HG02759 (cell line): ENCODE measurements at regions not wholly inside any gene's neighbourhood (a gene's known extent, or its start where the extent isn't known, plus 50 kb on each side); places are given as distances from the start of the nearest gene placed in this dataset.

Experiments
- ATAC-seq: cut with Tn5 transposase; IDR thresholded peaks from one replicate; pipeline ENCODE4 v1.9.1; 2021; ENCODE audit warnings: mild to moderate bottlenecking, moderate library complexity; ENCODE audit not compliant: unreplicated experiment

DNA sequence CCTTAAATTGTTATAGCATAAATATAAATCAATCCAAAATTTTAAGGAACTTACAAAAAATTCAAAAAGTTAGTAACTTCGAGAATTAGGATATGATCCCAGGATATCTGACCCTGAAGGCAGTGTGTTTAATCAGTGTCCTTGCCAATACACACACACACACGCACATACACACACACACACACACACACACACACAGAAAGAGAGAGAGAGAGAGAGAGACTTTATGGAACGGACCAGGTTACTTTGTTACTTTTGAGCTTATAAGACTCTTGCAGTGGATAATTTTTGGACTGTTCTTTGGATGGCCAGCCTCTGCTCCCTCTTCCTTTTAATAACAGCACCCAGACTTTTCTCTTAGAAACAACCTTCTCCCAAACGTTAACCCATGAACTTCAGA lies 322.9 kb downstream of the NFIB start:
- ATAC-seq, result no peak

DNA sequence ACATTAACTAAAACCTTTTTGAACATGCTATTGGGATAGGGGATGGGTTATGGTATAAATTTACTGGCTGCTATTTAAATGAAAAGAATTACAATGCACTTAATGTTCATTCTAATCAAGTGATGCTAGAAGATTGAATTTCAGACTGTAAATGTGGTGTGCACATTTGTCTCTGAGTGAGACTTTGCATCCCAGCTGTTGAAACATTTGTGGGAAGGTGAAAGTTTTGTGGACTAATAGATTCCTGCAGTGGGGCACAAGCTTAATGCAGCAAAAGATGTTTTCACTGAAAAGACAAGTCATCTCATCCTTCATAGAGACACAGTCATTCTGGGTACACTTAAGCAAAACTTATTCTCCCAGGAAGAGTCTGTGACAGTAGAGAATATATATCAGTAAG lies 323.6 kb downstream of the NFIB start:
- no peak for ATAC-seq

DNA sequence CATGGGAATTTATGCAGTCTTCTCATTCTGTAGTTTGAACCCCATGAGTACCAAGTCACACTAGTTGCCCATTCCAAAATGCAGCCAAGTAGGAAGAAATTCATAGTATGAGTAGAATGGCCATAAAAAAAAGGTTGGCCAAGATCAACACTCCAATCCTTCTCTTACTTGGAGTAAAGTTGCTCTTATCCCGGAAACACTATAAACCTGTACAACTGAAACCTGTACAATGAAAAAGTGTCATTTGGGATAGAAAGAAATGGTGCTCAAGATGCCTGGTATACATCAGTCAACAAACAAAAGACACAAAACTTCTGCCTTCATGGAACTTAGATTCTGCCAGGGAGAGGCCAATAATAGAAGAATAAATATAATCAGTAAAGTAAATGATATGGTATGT lies 325.0 kb downstream of the NFIB start:
- no peak for ATAC-seq

DNA sequence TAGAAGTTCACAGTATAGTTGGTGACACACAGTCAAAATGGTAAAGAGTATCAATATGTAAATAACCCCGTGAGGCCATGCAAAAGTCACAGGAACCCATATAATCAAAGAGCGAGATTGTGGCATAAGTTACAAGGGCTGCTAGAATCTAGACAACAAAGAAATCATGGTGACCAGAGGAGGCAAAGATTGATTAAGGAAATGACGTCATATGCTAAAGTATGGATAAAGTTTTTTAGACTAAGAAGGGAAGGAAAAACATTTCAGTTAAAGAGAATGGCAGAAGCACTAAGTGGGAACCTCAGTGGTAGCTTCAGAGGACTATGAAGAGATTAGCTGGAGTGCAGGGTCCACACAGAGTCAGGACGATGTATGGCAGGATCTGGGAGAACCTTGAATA lies 330.3 kb downstream of the NFIB start:
- no peak for ATAC-seq

DNA sequence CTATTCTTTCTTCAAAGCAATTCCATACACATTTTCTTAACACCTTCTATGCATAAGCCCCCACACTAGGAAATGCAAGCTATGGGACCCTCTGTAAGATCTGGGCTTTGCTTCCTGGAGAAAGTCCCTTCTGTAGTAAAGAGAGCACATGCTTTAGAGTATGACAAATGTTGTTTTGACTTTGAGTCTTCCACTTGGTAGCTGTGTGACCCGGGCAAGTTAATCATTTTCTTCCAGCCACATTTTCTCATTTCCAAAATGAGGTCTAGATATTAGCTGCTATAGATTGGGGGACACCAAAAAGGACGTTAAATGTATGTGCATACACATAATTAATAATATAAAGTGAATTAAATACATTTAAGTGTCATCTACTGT lies 334.0 kb downstream of the NFIB start:
- no peak for ATAC-seq

DNA sequence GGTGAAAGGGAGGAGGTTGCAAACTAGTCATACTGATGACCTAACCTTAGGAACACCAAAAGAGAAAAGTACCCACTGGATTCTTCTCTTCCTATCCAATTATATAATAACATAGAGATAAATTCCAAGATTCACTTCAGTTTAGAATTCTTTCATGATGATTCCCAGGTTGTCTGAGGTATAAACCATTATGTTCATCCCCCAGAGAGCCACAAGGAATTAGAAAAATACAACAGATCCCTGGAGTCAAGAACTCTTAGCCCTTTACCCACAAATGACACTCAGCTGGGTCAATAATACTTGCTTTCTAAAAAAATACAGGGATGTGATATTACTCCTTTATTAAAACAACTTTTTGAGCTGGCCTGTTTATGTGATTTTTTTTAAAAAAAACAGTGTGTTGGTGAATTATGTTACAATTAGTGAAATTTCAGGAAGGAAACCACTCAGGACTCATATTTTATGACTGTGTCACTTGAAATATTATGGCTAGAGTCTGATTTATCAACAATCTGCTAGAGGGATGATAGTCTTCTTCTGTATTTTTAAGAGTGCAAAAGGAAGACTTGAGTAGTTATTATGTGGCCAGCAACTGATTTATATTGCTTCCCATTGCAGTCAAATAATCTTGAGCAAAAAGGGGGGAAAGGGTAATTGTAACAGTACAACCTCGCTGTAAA lies 338.2 kb downstream of the NFIB start:
- no peak for ATAC-seq

DNA sequence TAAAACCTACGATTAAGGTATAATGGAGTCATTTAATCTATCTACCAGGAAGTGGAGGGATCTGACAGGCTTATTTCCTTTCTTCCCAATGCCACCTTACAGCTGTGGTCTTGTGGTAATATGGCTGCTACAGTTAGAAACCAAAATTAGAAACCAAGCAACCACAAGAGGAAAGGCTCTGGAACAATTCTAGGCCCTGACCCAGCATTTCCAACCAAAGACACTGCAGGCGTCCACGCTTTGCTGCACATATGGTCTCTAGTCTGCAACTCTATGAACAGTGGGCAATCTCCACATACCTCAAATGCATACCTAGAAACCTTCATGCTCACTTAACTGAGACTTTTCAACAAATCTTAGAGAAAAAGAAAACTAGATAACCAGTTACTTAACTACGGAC lies 339.1 kb downstream of the NFIB start:
- ATAC-seq, result no peak

DNA sequence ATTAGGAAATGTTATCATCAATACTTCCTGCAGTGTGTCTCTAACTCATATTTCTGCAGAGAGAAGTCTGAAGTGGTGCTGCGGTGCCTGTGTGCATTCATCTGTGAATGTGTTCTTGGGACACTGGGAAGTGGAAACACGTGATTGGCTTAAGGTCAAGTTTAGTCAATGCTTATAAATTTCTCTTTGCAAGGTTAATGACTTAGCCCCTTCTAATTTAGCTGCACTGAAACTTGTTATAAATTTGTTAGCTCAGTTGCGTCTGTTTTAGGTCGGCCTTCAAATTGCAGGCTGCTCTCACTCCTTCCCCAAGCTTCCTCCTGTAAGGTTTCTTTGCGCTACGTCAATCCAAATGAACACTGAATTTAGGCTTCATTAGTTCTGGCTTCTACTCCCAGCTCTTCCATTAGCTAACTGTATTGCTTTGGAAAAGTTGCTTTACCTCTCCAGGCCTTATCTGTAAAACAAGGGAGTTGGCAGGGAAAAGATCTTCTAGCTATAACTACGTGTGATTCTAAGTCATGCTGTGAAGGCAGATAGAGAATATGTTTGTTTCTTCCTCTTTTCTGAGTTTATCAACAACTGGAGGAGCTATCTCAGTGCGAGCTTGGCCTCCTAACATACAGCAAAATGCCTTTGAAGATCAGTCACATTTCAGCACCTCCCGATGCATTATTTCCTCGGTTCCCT lies 341.8 kb downstream of the NFIB start:
- ATAC-seq, result no peak

DNA sequence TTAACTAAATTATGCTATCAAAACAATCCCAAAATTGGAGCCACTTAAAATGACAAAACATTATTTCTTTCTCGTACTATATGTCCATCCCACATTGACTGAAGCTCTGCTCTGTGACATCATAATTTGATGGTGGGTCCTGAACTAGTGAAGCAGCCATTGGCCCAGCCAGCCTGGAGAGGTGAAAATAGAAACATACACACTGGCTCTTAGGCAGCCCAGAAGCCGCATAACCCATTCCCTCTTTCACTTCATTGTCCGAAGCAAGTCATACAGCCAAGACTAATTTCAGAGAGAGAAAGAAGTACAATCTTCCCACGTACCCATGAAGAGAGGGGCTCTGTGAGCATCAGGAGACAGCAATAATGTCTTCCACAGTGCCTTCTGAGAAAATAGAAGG lies 342.5 kb downstream of the NFIB start:
- no peak for ATAC-seq

DNA sequence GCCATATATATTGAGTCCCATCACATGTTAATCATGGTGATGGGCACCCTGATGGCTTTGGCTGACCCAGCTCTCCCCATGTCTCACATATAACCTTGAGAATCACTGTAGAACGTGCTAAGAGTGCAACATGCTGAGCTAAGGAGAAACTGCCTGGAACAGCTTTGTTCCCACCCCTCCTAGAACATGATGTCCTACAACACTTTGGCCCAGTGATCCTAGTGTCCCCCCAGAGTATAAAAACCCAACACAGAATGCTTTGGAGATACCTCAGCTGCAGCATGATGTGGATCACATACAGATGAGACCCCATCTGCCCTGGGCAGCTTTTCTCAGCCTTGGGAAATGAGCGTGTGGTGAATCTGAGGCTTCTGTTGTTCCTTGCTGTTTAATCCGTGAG lies 343.5 kb downstream of the NFIB start:
- ATAC-seq, result no peak

DNA sequence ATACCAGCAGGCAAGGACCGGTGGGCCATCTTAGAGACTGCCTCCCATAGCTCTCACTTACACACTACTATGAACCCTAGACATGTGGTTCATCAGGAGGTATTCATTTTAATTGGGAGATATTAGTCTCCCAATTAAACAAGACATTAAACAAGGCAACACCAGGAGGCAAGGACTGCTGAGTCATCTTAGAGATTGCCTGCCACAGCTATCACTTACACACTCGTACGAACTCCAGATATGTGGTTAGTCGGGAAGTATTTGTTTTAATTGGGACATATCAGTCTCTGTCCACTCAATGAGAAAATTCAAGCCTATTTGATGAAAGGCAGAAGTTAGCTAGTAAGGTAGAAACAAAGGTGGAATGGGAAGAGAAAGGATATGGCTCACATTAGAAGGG lies 343.9 kb downstream of the NFIB start:
- no peak for ATAC-seq

DNA sequence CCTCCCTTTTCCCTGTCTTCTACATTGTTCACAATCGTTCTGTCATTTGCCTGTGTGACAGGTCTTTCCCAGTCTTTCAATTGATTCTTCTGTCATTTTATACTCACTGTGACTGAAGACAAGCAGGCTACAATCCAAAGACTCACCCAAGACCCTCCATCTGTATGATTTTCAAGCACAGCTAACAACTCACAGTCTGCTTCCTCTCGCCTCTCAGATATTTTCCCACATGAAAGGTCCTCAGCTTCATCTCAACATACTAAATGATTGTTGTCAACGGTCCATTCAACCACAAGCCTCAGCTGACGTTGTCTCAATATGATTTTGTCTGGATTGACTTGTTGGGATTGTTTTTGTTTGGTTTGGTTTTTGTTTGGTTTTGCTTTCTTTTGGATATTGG lies 346.5 kb downstream of the NFIB start:
- no peak for ATAC-seq

DNA sequence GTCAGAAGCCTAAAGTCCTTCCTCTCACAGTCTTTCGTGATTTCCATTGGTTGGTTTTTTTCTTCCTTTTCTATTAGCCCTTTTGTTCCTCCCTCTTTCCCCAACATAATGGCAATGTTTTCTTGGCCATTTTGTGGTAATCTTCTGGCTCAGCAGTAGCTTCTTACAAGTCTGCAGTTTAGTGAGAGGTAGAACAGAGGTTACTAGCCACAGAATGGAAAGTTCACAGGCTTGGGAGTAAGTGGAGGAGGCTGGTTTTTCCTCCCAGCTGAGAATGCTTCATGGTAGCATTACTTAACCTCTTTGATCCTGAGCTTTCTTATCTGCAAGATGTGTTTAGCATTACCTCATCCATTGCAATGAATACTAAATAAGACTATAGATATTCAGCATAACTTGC lies 346.9 kb downstream of the NFIB start:
- no peak for ATAC-seq

DNA sequence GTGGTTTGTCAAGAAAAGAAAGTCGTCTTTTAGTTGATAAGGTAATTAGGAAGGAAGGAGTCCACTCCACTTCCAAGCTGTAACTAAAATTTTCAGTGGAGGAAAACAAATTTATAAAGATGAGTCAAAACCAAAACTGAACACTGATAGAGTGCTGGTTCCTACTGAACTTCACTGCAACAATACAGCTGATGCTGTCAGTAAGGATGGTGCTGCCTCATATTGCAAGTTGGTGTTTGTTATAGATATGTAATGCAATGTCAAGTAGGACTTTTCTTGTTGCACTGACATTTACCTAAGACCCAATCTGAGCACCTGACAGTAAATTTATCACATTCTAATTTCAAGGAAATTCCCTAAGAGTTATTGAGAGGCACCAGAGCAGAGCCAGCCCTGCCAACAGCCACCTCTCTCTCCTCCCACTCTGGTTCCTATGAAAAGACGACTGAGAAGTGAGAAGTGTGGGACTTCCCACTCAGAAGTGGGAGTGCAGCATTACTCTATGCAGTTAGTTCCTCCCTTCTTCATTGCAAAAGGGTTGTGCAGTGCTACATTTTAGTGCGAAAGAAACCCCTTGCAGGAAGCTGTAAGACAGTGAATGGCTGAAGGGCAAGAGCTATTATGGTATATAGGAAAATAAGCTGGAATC lies 350.8 kb downstream of the NFIB start:
- ATAC-seq, result no peak

DNA sequence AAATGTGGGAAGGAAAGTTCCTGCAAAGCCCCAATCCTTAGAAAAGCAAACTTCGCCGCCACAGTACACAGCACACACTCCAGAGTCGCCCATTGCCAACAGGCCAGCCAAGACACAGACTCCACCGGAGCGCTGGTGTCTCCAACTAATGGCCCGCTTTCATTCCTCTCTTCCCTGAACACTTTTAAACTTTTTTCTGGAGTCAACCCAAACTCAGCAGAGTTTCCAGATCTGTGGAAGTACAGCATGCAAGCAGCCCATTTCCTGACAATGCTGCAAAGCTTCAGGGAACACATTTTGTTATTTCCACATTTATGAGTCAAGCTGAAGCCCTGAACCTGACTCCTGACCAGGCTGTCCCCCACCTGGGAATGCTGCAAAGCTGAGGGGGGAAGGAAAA lies 351.9 kb downstream of the NFIB start:
- no peak for ATAC-seq

DNA sequence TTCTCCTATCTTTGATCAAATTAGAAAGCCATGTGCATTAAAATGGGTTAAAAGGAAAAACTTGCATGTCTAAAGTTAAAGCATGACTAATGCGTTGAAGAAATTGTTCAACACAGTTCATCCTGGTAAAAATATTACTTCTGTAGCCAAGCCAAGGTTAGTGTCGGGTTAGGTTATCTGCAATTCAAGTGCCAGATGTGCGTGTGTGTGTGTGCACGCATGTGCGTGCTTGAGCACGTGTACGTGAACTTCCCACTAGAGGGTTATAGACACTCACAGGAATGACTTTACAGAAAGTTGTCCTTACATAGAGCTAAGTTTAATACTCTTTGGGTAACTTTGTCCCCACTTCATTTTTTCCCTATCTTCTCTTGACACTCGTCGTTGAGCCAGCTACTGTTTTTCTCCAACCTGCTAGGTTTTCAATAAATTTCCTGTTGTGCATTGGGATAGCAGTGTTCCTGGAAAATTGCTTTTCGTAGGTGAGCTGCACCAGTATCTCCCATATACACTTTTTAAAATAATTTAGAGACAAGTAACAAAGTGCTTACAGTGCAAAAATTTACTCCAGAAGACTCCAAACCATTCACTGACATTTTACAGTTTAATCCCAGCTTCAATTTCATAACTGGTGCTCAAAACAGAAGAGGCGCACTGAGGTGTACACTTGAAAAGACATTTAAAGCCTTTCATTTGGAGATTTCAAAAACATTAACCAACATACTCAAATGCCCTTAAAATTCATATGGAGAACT lies 353.8 kb downstream of the NFIB start:
- no peak for ATAC-seq

DNA sequence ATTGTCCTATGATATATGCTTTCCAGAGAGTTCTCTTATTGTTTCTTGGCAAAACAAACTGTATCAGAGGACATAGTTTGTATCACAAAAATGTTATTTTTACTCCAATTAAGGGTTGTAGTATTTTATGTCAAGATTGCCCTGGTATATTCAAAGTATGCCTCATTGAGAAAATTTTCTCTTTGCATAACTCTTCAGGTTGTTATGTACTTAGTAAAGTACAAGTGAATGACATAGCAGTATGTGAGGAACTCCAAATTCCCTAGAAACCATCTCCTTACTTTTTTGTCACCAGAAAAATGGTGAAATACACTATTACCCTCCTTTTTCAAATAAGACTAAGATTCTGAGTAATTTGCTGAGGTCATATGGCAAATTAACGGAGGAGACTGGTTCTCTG lies 355.3 kb downstream of the NFIB start:
- no peak for ATAC-seq

DNA sequence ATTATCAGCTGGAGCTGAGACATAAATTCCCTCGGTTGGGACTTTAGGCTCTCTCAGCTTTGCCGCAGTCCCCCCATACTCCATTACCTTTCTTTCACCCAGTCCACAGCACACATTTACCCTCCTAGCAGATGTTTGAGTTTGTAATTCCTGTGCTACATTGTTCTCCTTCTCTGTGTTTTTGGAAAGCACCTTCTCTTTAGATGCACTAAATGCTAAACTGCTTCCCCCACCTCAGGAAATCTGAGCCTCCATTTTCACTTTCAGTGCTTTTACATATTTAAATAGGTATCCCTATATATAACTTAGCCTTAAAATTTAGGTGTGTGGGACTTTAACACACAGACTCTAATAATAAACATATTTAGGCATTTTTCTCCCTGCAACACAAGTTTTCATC lies 356.9 kb downstream of the NFIB start:
- ATAC-seq, result no peak

DNA sequence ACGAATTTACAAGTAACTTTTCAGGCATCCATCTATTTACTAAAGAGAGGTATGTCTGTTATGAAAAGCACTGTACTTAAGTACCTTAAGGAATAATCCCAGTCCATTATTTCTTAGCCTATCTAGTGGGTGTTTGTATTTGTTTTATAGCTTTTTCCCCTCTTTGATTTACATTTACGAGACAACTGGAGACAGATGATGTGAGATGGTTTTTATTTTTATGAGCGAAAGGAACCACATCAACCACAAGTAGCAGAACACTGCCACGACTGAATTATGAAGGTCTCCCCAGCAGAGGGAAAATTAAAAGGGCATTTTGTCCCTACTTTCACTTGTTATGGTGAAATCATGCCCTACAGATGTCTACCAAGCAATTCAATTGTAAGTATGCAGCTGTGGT lies 357.8 kb downstream of the NFIB start:
- no peak for ATAC-seq

DNA sequence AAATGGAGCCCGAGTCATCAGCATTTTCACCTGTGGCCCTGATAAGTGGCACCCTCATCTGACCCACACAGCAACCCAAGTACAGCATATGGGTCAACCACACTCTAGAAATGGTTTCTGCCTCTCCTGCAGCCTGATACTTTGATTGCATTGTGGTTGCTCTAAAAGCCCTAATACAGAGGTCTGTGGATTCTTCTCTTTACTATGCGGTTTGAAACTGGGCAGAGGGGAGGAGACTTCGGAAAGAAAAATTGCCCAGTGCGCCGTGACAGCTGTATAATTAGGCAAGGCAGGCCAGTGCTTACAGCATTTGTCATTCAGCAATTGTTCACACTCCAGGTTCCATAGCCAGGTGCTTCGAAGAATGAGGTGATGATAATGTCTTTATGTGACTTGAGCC lies 361.0 kb downstream of the NFIB start:
- no peak for ATAC-seq

DNA sequence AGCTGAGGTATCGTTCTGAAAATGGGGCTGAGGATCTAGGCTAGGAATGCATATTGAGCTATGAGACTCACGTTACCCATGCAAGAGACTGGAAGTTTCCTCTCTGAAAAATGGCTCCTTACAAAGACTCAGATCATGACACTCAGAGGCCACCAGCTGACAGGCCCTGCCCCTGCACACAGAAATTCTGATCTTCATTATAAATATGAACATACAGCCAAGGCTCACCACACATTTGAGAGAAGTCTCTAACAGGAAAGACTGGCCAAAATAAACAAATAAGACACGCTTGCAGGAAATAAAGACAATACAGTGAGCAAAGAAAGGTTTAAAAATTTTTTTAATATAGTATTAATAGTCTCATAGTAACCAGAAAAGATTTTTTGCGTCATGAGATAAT lies 365.9 kb downstream of the NFIB start:
- no peak for ATAC-seq

DNA sequence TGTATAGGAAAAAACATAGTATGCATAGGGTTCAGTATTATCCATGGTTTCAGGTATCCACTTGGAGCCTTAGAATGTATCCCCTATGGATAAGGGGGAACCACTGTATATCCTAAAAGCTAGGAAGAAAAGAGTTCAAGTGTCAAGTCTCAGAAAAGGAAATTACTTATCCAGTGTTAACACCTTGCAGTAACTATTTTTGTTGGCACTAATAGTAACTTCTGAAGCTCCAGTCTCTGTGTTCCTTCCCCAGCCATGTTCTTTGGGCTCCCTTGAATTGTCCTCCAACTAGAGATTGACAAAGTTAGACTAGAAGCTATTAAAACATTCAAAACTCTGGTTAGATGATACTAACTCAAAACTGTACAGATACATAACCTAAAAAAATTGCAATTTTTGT lies 370.8 kb downstream of the NFIB start:
- ATAC-seq, result no peak
